ENCODE measurements at regions not wholly inside any gene's neighbourhood (a gene's known extent, or its start where the extent isn't known, plus 50 kb on each side); places are given as distances from the start of the nearest gene placed in this dataset.
A peak's percentile ranks its signal among the peaks of the same experiment; 100 is the strongest.
"Not testable (repeated sequence)": the region's sequence is repeated elsewhere in the genome, so short reads cannot be mapped to it uniquely, and the experiment has no call there.

- Mint-ChIP-seq H3K27ac (no peak overlapping the region), H3K36me3 (ENCODE audit: low read depth) (no peaks in the 10 kb centered on the region), H3K4me1 (peaks cover 1% of the 10 kb centered on the region), H3K9me3 (peaks cover 9% of the 10 kb centered on the region), H3K4me3 (no peak overlapping the region), H3K27me3 (no peaks in the 10 kb centered on the region)
- ATAC-seq (no peak), DNase-seq (no peak)
Measured at GRCh38 chr9:26789959-26790358, 102.6 kb downstream of the CAAP1 start.

GRCh38 chr9:26786564-26786963, 106.0 kb downstream of the CAAP1 start:
- H3K36me3 Mint-ChIP-seq (ENCODE audit: low read depth) = no peaks in the 10 kb centered on the region
- DNase-seq = no peak
- H3K4me3 Mint-ChIP-seq = no peak overlapping the region
- H3K27ac Mint-ChIP-seq = no peak overlapping the region
- H3K27me3 Mint-ChIP-seq = peaks cover 2% of the 10 kb centered on the region
- ATAC-seq = no peak
- H3K4me1 Mint-ChIP-seq = peaks cover 1% of the 10 kb centered on the region
- H3K9me3 Mint-ChIP-seq = no peaks in the 10 kb centered on the region

GRCh38 chr9:26782899-26783298, 109.7 kb downstream of the CAAP1 start:
- Mint-ChIP-seq H3K27ac (no peak overlapping the region), H3K36me3 (ENCODE audit: low read depth) (no peaks in the 10 kb centered on the region), H3K9me3 (peaks cover 5% of the 10 kb centered on the region), H3K27me3 (peaks cover 5% of the 10 kb centered on the region), H3K4me1 (peaks cover 1% of the 10 kb centered on the region), H3K4me3 (no peak overlapping the region)
- ATAC-seq (no peak), DNase-seq (no peak)

- no peak overlapping the region for H3K4me3 Mint-ChIP-seq
- DNase-seq (no peak), ATAC-seq (no peak)
- peaks cover 5% of the 10 kb centered on the region for H3K9me3 Mint-ChIP-seq
- H3K27me3 Mint-ChIP-seq = peaks cover 5% of the 10 kb centered on the region
- H3K27ac Mint-ChIP-seq = peak overlapping the region; percentile 39
- H3K4me1 Mint-ChIP-seq = no peaks in the 10 kb centered on the region
- H3K36me3 Mint-ChIP-seq (ENCODE audit: low read depth) = no peaks in the 10 kb centered on the region
Measured at GRCh38 chr9:26781906-26782305, 110.7 kb downstream of the CAAP1 start.

- H3K4me1 Mint-ChIP-seq; H3K27me3 Mint-ChIP-seq; ATAC-seq; H3K36me3 Mint-ChIP-seq (ENCODE audit: low read depth); DNase-seq; H3K4me3 Mint-ChIP-seq; H3K27ac Mint-ChIP-seq; H3K9me3 Mint-ChIP-seq: not testable (repeated sequence)
Measured at GRCh38 chr9:26780307-26780706, 112.3 kb downstream of the CAAP1 start.

- Mint-ChIP-seq H3K36me3 (ENCODE audit: low read depth) (no peaks in the 10 kb centered on the region), H3K27ac (no peak overlapping the region), H3K27me3 (peaks cover 5% of the 10 kb centered on the region), H3K4me3 (no peak overlapping the region), H3K9me3 (peaks cover 5% of the 10 kb centered on the region), H3K4me1 (no peaks in the 10 kb centered on the region)
- DNase-seq (no peak), ATAC-seq (no peak)
Measured at GRCh38 chr9:26779062-26779461, 113.5 kb downstream of the CAAP1 start.

GRCh38 chr9:26775391-26775790, 117.2 kb downstream of the CAAP1 start:
- ATAC-seq (no peak), DNase-seq (no peak)
- H3K9me3 Mint-ChIP-seq = peaks cover 3% of the 10 kb centered on the region
- no peaks in the 10 kb centered on the region for H3K36me3 Mint-ChIP-seq (ENCODE audit: low read depth)
- no peaks in the 10 kb centered on the region for H3K4me1 Mint-ChIP-seq
- H3K27me3 Mint-ChIP-seq = peaks cover 3% of the 10 kb centered on the region
- H3K4me3 Mint-ChIP-seq = no peak overlapping the region
- no peak overlapping the region for H3K27ac Mint-ChIP-seq

- H3K4me1 Mint-ChIP-seq = no peaks in the 10 kb centered on the region
- no peaks in the 10 kb centered on the region for H3K9me3 Mint-ChIP-seq
- no peak for ATAC-seq
- DNase-seq = no peak
- no peak overlapping the region for H3K4me3 Mint-ChIP-seq
- H3K36me3 Mint-ChIP-seq (ENCODE audit: low read depth) = no peaks in the 10 kb centered on the region
- no peaks in the 10 kb centered on the region for H3K27me3 Mint-ChIP-seq
- H3K27ac Mint-ChIP-seq = no peak overlapping the region
Measured at GRCh38 chr9:26773056-26773455, 119.5 kb downstream of the CAAP1 start.

- no peaks in the 10 kb centered on the region for H3K27me3 Mint-ChIP-seq
- H3K9me3 Mint-ChIP-seq = no peaks in the 10 kb centered on the region
- no peak overlapping the region for H3K27ac Mint-ChIP-seq
- H3K36me3 Mint-ChIP-seq (ENCODE audit: low read depth) = no peaks in the 10 kb centered on the region
- no peak for DNase-seq
- H3K4me1 Mint-ChIP-seq = no peaks in the 10 kb centered on the region
- no peak for ATAC-seq
- no peak overlapping the region for H3K4me3 Mint-ChIP-seq
Measured at GRCh38 chr9:26770821-26771220, 121.8 kb downstream of the CAAP1 start.

GRCh38 chr9:26768145-26768544, 124.5 kb downstream of the CAAP1 start:
- DNase-seq (no peak), ATAC-seq (no peak)
- no peaks in the 10 kb centered on the region for H3K27me3 Mint-ChIP-seq
- H3K4me3 Mint-ChIP-seq = no peak overlapping the region
- H3K27ac Mint-ChIP-seq = no peak overlapping the region
- no peaks in the 10 kb centered on the region for H3K4me1 Mint-ChIP-seq
- no peaks in the 10 kb centered on the region for H3K9me3 Mint-ChIP-seq
- H3K36me3 Mint-ChIP-seq (ENCODE audit: low read depth) = no peaks in the 10 kb centered on the region

- H3K36me3 Mint-ChIP-seq (ENCODE audit: low read depth) = no peaks in the 10 kb centered on the region
- H3K9me3 Mint-ChIP-seq = no peaks in the 10 kb centered on the region
- no peak for ATAC-seq
- no peaks in the 10 kb centered on the region for H3K4me1 Mint-ChIP-seq
- H3K27me3 Mint-ChIP-seq = no peaks in the 10 kb centered on the region
- no peak for DNase-seq
- no peak overlapping the region for H3K27ac Mint-ChIP-seq
- no peak overlapping the region for H3K4me3 Mint-ChIP-seq
Measured at GRCh38 chr9:26760675-26761074, 131.9 kb downstream of the CAAP1 start.

- DNase-seq = no peak
- no peak overlapping the region for H3K27ac Mint-ChIP-seq
- ATAC-seq = no peak
- no peak overlapping the region for H3K4me3 Mint-ChIP-seq
- H3K4me1 Mint-ChIP-seq = no peaks in the 10 kb centered on the region
- no peaks in the 10 kb centered on the region for H3K36me3 Mint-ChIP-seq (ENCODE audit: low read depth)
- no peaks in the 10 kb centered on the region for H3K27me3 Mint-ChIP-seq
- no peaks in the 10 kb centered on the region for H3K9me3 Mint-ChIP-seq
Measured at GRCh38 chr9:26758655-26759054, 133.9 kb downstream of the CAAP1 start.

GRCh38 chr9:26756881-26757280, 135.7 kb downstream of the CAAP1 start:
- H3K27me3 Mint-ChIP-seq = no peaks in the 10 kb centered on the region
- H3K27ac Mint-ChIP-seq = no peak overlapping the region
- H3K4me3 Mint-ChIP-seq = no peak overlapping the region
- H3K4me1 Mint-ChIP-seq = no peaks in the 10 kb centered on the region
- H3K36me3 Mint-ChIP-seq (ENCODE audit: low read depth) = no peaks in the 10 kb centered on the region
- ATAC-seq = no peak
- no peak for DNase-seq
- H3K9me3 Mint-ChIP-seq = no peaks in the 10 kb centered on the region

GRCh38 chr9:26755476-26755875, 137.1 kb downstream of the CAAP1 start:
- DNase-seq (no peak), ATAC-seq (no peak)
- Mint-ChIP-seq H3K36me3 (ENCODE audit: low read depth) (no peaks in the 10 kb centered on the region), H3K27ac (no peak overlapping the region), H3K9me3 (no peaks in the 10 kb centered on the region), H3K4me1 (no peaks in the 10 kb centered on the region), H3K27me3 (no peaks in the 10 kb centered on the region), H3K4me3 (no peak overlapping the region)

GRCh38 chr9:26754509-26755164, 138.0 kb downstream of the CAAP1 start:
- Mint-ChIP-seq H3K36me3 (ENCODE audit: low read depth) (no peaks in the 10 kb centered on the region), H3K9me3 (no peaks in the 10 kb centered on the region)
- ATAC-seq = no peak

GRCh38 chr9:26753971-26754370, 138.6 kb downstream of the CAAP1 start:
- Mint-ChIP-seq H3K27ac (no peak overlapping the region), H3K27me3 (no peaks in the 10 kb centered on the region), H3K9me3 (no peaks in the 10 kb centered on the region), H3K4me1 (no peaks in the 10 kb centered on the region), H3K4me3 (no peak overlapping the region), H3K36me3 (ENCODE audit: low read depth) (no peaks in the 10 kb centered on the region)
- ATAC-seq = no peak
- DNase-seq = no peak

More at GRCh38 chr9:26754509-26755164, 138.0 kb downstream of the CAAP1 start:
- DNase-seq = no peak
- Mint-ChIP-seq H3K4me3 (no peak overlapping the region), H3K4me1 (no peaks in the 10 kb centered on the region), H3K27me3 (no peaks in the 10 kb centered on the region), H3K27ac (no peak overlapping the region)
